ENCODE measurements at regions not wholly inside any gene's neighbourhood (a gene's known extent, or its start where the extent isn't known, plus 50 kb on each side); places are given as distances from the start of the nearest gene placed in this dataset.

GRCh38 chr16:9286930-9287329 is 195.5 kb downstream of the HAPSTR1 start:
- no peak for TF ChIP-seq POLR2A (IDR thresholded peaks at IDR 0.05)
- no peak for TF ChIP-seq POLR2AphosphoS5 (IDR thresholded peaks at IDR 0.05)
- TF ChIP-seq CTCF (IDR thresholded peaks at IDR 0.05) = no peak
- TF ChIP-seq EP300 (IDR thresholded peaks at IDR 0.05) = no peak
- H3K27me3 ChIP-seq = no peaks in the 10 kb centered on the region
- H3K4me3 ChIP-seq = no peak overlapping the region
- intact Hi-C loops (cut with DNase I) = no loop called here
- H3K36me3 ChIP-seq = no peaks in the 10 kb centered on the region
- no peaks in the 10 kb centered on the region for H3K4me1 ChIP-seq
- no peak overlapping the region for H3K27ac ChIP-seq
- H3K9me3 ChIP-seq = no peaks in the 10 kb centered on the region
- no peak for DNase-seq
- 12 to 52% methylated on average over 3 of the region's 3 CpGs for WGBS, 2 donors

- H3K27ac ChIP-seq = no peak overlapping the region
- no peak for TF ChIP-seq EP300 (IDR thresholded peaks at IDR 0.05)
- no peak for TF ChIP-seq POLR2A (IDR thresholded peaks at IDR 0.05)
- no peak for TF ChIP-seq POLR2AphosphoS5 (IDR thresholded peaks at IDR 0.05)
- TF ChIP-seq CTCF (IDR thresholded peaks at IDR 0.05) = no peak
- H3K27me3 ChIP-seq = no peaks in the 10 kb centered on the region
- DNase-seq = no peak
- H3K36me3 ChIP-seq = no peaks in the 10 kb centered on the region
- H3K4me3 ChIP-seq = no peak overlapping the region
- no peaks in the 10 kb centered on the region for H3K4me1 ChIP-seq
- H3K9me3 ChIP-seq = no peaks in the 10 kb centered on the region
- WGBS, 2 donors = 9 to 28% methylated on average over 2 of the region's 2 CpGs
- intact Hi-C loops (cut with DNase I) = loop anchor here (5.0 to 10.0 kb wide), 3 partner anchors 226 to 1211 kb away; no protein-coding TSS in a partner anchor
Measured at GRCh38 chr16:9296271-9296590, 204.8 kb downstream of the HAPSTR1 start.

GRCh38 chr16:9297437-9298113 is 206.1 kb downstream of the HAPSTR1 start:
- Histone ChIP-seq H3K4me1 (no peaks in the 10 kb centered on the region), H3K27ac (no peak overlapping the region), H3K9me3 (no peaks in the 10 kb centered on the region), H3K27me3 (no peaks in the 10 kb centered on the region), H3K4me3 (no peak overlapping the region), H3K36me3 (no peaks in the 10 kb centered on the region)
- intact Hi-C loops (cut with DNase I) = loop anchor here (1.0 to 10.0 kb wide), 4 partner anchors 225 to 1210 kb away; no protein-coding TSS in a partner anchor
- WGBS, 2 donors = 62 to 88% methylated on average over 12 of the region's 12 CpGs
- TF ChIP-seq POLR2AphosphoS5 (IDR thresholded peaks at IDR 0.05) (peak in 2 of 4 donors; percentile 15 to 24), CTCF (IDR thresholded peaks at IDR 0.05) (peak; percentile 44 to 71 (median 60)), POLR2A (IDR thresholded peaks at IDR 0.05) (no peak), EP300 (IDR thresholded peaks at IDR 0.05) (no peak)
- DNase-seq = peak; percentile 72

- Histone ChIP-seq H3K4me3 (no peak overlapping the region), H3K27me3 (no peaks in the 10 kb centered on the region), H3K4me1 (no peaks in the 10 kb centered on the region), H3K27ac (no peak overlapping the region), H3K36me3 (no peaks in the 10 kb centered on the region), H3K9me3 (no peaks in the 10 kb centered on the region)
- 68 to 93% methylated on average over 4 of the region's 4 CpGs for WGBS, 2 donors
- no peak for TF ChIP-seq EP300 (IDR thresholded peaks at IDR 0.05)
- TF ChIP-seq POLR2AphosphoS5 (IDR thresholded peaks at IDR 0.05) = no peak
- TF ChIP-seq CTCF (IDR thresholded peaks at IDR 0.05) = no peak
- TF ChIP-seq POLR2A (IDR thresholded peaks at IDR 0.05) = no peak
- intact Hi-C loops (cut with DNase I) = no loop called here
- no peak for DNase-seq
Measured at GRCh38 chr16:9300252-9300651, 208.8 kb downstream of the HAPSTR1 start.

- TF ChIP-seq EP300 (IDR thresholded peaks at IDR 0.05) = no peak
- Histone ChIP-seq H3K27me3 (no peaks in the 10 kb centered on the region), H3K36me3 (no peaks in the 10 kb centered on the region), H3K4me3 (no peak overlapping the region), H3K9me3 (no peaks in the 10 kb centered on the region), H3K27ac (no peak overlapping the region), H3K4me1 (no peaks in the 10 kb centered on the region)
- DNase-seq = no peak
- intact Hi-C loops (cut with DNase I) = no loop called here
- 20 to 67% methylated on average over 6 of the region's 6 CpGs for WGBS, 2 donors
Measured at GRCh38 chr16:9302072-9302471, 210.6 kb downstream of the HAPSTR1 start.

Data from sigmoid colon (tissue), 6 donors.